Posterior vena cava (tissue), 2 donors: ENCODE measurements at regions not wholly inside any gene's neighbourhood (a gene's known extent, or its start where the extent isn't known, plus 50 kb on each side); places are given as distances from the start of the nearest gene placed in this dataset.

Experiments used
- DNase-seq: peaks from one replicate; pipeline ENCODE4 v3.0.0-alpha.2; 2020; ENCODE audit warnings: low spot score
- intact Hi-C, 2 donors: fragments of 100-400 bp; cut with DNase I; formaldehyde crosslinking; loops; one replicate each; pipeline versions ENCODE4 v1.14.1 to v1.14.2; 2022 to 2023
- donor health status: DM: yes; HTN: yes; CAD: no.
- donor health status: DM: yes; HTN: yes; CAD: no.

DNA sequence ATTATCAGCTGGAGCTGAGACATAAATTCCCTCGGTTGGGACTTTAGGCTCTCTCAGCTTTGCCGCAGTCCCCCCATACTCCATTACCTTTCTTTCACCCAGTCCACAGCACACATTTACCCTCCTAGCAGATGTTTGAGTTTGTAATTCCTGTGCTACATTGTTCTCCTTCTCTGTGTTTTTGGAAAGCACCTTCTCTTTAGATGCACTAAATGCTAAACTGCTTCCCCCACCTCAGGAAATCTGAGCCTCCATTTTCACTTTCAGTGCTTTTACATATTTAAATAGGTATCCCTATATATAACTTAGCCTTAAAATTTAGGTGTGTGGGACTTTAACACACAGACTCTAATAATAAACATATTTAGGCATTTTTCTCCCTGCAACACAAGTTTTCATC is 356.9 kb downstream of the NFIB start:
- intact Hi-C loops: no loop called here
- DNase-seq: no peak

DNA sequence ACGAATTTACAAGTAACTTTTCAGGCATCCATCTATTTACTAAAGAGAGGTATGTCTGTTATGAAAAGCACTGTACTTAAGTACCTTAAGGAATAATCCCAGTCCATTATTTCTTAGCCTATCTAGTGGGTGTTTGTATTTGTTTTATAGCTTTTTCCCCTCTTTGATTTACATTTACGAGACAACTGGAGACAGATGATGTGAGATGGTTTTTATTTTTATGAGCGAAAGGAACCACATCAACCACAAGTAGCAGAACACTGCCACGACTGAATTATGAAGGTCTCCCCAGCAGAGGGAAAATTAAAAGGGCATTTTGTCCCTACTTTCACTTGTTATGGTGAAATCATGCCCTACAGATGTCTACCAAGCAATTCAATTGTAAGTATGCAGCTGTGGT is 357.8 kb downstream of the NFIB start:
- intact Hi-C loops: no loop called here
- no peak for DNase-seq

DNA sequence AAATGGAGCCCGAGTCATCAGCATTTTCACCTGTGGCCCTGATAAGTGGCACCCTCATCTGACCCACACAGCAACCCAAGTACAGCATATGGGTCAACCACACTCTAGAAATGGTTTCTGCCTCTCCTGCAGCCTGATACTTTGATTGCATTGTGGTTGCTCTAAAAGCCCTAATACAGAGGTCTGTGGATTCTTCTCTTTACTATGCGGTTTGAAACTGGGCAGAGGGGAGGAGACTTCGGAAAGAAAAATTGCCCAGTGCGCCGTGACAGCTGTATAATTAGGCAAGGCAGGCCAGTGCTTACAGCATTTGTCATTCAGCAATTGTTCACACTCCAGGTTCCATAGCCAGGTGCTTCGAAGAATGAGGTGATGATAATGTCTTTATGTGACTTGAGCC is 361.0 kb downstream of the NFIB start:
- intact Hi-C loops: no loop called here

DNA sequence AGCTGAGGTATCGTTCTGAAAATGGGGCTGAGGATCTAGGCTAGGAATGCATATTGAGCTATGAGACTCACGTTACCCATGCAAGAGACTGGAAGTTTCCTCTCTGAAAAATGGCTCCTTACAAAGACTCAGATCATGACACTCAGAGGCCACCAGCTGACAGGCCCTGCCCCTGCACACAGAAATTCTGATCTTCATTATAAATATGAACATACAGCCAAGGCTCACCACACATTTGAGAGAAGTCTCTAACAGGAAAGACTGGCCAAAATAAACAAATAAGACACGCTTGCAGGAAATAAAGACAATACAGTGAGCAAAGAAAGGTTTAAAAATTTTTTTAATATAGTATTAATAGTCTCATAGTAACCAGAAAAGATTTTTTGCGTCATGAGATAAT is 365.9 kb downstream of the NFIB start:
- intact Hi-C loops: no loop called here
- DNase-seq: no peak

More for the DNA sequence above, 361.0 kb downstream of the NFIB start:
- DNase-seq: no peak

DNA sequence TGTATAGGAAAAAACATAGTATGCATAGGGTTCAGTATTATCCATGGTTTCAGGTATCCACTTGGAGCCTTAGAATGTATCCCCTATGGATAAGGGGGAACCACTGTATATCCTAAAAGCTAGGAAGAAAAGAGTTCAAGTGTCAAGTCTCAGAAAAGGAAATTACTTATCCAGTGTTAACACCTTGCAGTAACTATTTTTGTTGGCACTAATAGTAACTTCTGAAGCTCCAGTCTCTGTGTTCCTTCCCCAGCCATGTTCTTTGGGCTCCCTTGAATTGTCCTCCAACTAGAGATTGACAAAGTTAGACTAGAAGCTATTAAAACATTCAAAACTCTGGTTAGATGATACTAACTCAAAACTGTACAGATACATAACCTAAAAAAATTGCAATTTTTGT is 370.8 kb downstream of the NFIB start:
- intact Hi-C loops: no loop called here
- DNase-seq: no peak

DNA sequence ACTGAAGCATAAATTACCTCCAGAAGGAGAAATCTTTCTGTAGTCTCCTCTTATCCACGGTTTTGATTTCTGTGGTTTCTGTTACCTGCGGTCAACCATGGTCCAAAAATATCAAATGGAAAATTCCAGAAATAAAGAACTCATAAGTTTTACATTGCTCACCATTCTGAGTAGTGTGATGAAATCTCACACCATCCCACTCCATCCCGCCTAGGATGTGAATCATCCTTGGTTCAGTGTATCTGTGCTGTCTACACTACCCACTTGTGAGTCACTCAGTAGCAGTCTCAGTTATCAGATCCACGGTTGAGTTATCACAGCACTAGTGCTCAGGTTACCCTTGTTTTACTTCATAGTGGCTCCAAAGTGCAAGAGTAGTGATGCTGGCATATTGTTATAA is 371.2 kb downstream of the NFIB start:
- intact Hi-C loops: no loop called here
- no peak for DNase-seq

DNA sequence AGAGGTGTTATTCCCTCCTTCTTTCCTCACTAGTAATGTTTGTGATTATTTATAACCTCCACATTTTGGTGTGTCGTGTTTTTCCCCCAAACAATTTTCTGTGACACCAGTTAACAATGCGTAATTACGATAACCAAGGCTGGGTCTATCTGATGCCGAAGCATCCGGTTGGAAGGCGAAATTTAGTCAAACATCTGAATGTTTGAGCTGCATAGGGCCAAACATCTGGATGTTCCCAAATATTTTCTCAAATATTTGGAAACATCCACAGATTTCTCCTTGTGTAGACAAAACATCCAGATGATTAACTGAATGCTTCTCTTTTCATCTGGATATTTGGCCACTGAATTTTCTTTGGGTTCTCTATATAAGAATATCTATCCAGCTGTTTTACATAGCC is 371.7 kb downstream of the NFIB start:
- intact Hi-C loops: no loop called here
- DNase-seq: no peak

DNA sequence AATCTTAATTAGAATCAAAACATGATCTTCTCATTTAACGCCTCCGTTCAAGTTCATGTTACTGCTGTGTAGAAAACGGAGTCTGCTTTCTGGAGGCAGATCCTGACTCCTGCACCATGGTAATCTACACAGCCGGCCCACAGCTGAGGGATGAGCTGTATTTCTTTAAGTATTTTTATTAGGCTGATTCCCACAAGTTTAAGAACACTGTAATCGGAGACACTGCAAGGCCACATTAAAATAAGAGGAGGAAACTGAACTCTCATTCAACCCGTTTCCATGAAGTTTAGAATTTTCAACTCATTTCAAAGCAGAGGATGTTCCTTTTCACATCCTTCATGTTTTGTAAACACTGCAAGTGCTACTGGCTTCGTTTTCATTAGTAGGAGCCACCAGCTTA is 372.2 kb downstream of the NFIB start:
- intact Hi-C loops: no loop called here
- DNase-seq: no peak

DNA sequence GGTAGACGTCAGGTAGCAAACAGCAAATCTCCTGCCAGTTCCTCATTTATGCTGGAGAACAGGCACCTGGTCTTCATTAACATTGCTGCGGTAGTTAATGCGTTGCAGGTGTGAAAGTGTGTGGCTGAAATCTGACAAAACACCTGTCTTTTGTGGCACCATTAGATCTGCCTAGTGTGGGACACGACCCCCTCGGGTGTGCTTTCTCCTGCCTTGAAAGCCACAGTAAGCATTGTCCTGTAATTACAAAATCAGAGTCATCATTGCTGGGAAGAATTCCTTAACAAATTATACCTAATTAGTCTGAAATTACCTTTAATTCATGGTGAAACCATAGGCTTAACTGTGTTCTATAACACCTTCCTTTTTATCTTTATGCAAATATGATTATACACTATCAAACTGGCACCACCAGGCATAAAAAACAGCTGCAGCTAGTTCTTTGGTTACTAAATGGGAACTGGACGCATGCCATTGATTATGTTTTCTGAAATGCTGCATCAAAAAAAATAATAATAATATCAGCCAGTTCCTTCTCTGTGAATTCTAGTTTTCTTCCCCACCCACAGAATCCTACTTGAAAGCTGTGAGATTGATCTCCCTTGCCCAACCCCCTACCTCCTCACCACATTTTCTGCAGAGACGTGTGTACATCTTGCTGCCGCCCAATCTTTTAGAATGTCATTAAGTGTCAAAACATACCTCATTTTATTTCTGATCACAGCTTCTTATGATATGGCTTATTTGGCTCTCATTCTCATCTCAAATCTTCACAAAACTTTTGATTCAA is 374.0 kb downstream of the NFIB start:
- intact Hi-C loops: no loop called here
- no peak for DNase-seq

DNA sequence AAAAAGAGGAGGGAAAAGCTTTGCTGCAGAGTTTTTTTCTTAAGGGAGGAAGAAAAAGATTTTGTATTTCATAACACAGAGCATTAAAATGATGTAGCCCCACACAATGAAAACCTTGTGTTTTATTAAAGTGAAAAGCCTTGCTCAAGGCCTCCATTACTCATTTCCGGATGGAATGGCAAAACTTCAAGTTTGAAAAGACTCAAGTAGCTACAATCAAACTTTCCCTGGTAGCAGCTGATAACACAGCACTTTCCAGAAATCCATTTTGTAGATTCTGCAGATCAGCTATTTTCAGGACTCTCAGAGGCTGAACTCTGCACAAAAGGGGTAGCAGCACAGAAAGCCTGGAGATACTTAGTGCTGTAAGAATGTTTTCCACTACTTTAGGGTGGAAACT is 374.8 kb downstream of the NFIB start:
- DNase-seq: no peak
- intact Hi-C loops: no loop called here

DNA sequence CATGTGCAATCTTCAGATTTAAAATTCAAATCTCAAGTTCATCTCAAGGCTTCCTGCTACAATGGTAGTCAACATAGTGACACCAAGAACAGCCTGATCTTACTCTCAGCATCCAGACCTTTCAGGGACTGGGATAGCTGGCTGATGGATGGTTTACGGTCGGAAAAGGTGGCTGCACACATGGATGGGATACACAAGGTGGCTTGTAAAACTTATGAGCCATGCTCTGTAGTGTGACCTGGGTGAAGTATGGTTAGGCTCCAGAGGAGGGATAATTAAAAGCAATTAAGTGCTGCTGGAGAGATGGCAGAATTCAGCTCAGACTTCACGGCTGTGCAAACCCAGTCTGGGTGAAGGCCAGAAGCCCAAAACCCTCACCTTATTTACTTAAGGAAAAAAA is 379.5 kb downstream of the NFIB start:
- intact Hi-C loops: no loop called here
- no peak for DNase-seq

DNA sequence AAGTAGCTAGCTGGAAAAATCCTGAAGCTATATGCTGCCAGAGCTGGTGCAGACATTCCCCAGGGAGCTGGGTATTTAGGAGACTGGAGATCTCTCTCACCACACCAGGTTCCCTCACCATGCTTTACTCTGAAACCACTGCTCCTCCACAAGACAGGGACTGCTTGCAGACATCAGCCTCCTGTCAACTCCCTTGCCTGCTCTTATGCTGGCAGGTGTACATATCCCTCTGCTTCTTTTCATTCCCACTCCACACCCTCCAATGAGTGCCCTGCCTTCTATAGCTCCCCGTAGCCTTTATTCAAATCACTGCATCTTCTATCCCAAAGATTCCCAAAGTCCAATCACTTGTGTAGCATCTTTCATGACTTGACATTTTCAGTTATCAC is 380.7 kb downstream of the NFIB start:
- intact Hi-C loops: no loop called here
- DNase-seq: no peak

DNA sequence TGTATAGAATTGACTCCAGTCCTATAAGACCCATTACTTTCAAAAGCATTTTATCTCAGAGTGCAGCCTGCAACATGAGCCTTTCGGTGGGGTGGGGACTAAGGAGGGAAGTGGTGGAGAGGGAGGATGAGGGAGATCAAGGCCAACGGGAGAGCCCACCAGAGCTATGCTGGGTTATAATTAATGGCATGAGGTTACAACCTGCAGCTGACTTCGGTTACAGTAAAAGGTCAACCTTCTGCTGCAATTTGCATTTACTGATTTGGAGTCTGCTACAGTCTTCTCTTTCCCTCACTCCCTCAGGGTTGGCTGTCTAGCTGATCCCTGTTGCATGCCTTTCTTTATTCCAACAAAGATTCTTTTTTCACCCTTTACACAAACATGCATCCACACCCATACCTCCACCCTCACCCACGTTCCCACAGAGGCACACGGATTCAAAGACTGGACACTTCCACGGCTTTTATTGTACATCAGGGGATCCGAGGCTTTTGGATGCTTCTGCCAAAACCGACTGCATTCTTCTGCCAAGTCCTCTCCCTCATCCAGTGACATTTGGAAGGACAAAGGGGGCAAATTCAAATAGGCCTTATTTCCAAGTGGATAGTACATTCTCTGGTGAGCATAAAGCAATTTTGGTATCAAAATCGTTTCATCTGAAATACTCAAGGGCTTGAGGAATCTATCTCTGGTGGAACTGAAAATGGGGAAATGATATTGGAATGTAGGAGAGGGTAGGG is 381.2 kb downstream of the NFIB start:
- intact Hi-C loops: no loop called here
- DNase-seq: no peak

DNA sequence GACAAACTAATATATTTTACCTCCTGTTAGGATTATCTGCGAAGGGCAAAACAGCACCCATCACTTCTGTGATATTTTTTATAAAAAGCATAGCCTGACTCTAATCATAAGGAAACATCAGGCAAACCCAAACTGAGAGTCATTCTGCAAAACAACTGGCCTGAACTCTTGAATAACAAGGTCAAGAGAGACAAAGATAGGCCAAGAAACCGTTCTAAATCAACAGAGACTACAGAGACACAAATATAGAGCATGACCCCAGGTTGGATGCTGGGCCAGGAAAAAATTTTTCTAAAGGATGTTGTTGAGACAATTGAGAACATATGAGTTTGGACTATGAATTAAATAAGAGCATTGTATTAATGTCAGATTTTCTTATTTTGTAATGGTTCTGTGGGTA is 384.9 kb downstream of the NFIB start:
- no peak for DNase-seq
- intact Hi-C loops: no loop called here

DNA sequence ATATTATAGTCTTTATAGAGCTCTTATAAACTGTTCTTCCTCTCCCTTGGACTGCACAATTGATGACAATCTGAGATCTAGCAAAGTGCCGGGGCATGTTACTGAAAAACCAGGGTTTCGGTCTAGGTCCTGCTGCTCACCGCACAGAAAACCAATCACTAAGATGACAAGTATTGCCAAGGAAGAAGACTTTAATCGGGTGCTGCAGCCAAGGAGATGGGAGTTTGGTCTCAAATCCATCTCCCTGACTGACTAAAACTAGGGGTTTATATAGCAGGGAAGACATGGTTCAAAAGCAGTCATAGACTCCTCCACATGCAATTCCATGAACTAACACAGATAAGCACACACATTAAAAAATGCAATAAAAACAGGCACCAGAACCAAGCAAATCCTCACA is 390.6 kb downstream of the NFIB start:
- no peak for DNase-seq
- intact Hi-C loops: no loop called here

DNA sequence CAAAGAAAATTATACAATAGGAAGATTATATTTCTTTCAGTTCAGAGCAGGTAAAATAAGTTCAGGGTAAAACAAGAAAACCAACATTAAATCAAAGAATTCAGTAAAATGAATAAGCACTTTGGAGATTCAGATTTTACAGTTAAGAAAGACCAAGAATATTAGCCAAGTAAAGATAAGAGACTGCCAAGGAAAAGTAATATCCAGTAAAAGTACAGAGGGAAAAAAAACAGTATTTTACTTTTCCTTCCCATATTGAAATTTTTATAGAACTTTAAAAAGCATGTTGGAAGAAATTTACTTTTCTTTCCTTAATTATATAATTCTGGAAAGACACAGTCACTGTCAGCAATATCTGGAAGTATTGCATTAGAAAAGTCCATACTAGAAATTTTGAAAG is 393.4 kb downstream of the NFIB start:
- intact Hi-C loops: no loop called here
- DNase-seq: no peak

DNA sequence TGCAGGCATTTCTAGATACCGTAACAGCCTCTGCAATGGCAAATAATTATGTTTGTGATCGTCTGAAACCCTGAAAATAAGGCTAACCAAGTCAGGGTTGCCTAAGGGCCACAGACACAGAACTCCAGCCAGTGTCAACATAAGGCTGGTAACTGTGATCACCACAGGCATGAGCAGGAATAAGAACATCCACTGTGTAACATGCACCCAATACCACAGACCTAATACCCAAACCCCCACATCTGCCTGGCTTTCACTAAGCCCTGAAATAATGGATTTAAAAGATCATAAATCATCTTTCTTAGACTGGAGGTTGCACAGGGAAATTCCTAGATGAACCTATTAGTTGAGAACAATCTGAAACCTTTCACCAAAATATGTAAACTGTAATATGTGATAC is 394.5 kb downstream of the NFIB start:
- no peak for DNase-seq
- intact Hi-C loops: no loop called here

DNA sequence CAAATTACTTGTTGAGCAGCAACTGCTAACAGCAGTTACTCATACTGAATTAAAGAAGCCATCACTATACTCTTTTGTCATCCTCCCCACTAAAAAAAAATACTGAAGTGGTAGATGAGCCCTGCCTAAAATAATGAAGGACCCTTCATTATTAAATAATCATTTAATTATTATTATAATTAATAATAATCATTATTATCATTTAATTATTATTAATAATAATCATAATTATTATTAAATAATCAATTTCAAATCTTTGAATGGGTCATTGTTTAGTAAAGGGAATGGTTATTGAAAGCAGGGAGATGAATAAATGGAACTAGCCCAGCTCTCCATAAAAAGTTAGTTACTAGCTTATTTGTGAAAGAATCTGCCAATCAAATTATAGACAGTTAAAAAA is 396.4 kb downstream of the NFIB start:
- intact Hi-C loops: no loop called here

DNA sequence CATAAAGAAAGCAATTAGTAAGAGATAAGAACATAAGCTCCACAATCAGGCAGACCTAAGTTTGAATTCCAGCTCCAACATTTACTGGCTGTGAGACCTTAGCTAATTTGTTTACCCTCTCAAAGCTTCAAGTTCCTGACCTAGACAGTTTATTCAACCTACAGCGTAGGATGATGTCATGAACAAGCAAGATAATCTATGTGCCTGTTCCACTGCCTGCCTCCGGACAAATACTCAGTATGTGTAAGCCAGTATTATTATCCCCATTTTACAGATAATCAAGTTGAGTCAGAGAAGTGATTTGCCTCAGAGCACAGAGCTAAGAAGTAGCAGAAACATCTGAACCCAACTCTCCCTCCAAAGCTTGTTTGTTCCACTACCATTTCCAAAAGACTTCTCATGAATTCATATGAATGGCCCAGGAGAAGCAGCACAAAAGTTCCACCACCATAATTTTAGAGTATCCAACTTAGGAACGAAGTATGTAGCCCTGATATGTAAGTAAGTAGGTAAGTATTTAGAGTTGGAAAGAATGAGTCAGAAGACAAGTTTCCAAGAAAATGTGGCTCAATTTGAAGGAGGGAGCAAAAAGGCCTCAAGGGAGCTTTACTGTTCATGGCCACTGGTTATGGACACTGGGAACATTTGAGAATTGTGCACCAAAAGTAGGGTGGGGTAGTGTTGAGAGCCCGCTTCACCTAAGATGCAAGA is 398.2 kb downstream of the NFIB start:
- DNase-seq: no peak
- intact Hi-C loops: no loop called here

More for the DNA sequence above, 396.4 kb downstream of the NFIB start:
- no peak for DNase-seq

DNA sequence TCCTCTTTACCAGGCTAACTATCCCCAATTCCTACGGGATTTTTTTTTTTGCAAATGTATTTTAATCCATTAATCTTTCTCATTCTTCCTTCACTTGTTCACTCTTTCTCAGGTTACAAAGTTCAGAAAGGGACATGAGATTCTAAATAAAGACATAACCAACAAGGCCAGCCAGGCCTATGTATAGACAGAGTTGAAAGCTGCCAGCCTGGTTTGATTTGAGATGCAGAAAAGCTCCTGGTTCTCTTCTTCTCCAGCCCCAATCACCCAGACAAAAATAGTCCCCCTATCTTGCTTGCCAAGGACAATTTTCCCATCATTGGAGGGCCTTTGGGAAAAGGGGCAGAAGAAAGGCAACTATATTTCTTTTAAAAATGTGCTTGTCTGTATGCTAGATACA is 398.8 kb downstream of the NFIB start:
- intact Hi-C loops: no loop called here
- DNase-seq: no peak

DNA sequence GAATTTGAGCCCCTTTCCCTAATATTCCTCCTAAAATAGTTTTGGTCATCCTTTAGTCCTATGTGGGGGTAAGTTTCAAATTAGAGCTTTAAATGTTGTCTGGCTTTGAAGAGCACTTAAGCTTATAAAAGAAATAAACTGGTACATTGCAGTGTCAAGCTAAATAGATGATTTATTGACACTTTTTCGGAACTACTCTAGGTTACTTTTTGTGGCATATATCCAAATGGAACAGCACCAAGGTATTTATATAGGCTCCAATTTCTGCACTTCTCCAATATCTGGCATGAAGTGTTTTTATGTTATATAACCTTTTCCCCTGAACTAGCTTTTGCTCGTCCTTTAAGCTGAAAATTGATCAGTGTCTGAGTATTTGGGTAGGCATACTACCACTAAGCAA is 402.5 kb downstream of the NFIB start:
- intact Hi-C loops: no loop called here
- no peak for DNase-seq
